SK-N-SH (cell line): ENCODE measurements at regions not wholly inside any gene's neighbourhood (a gene's known extent, or its start where the extent isn't known, plus 50 kb on each side); places are given as distances from the start of the nearest gene placed in this dataset.

Experiments used
- CTCF ChIA-PET: fragments of 300-600, 350-600 bp; formaldehyde crosslinking; extraction: SDS; loops from one replicate; lab custom pipeline; 2021; lab: Yijun Ruan, JAX
- POLR2A ChIA-PET: fragments of 350-600 bp; sonication (Branson Sonifier 250); formaldehyde crosslinking; extraction: SDS; loops from one replicate; lab custom pipeline; 2020; ENCODE audit warnings: antibody characterized with exemption, inconsistent platforms; lab: Yijun Ruan, JAX
- DNase-seq: peaks from one replicate; pipeline ENCODE4 v3.0.0; 2012
- H2AFZ ChIP-seq: fragments of 200-600 bp; sonication (generic); 2 replicates; pipeline ENCODE4 v1.8.1; 2016; ENCODE audit warnings: antibody characterized with exemption, mild to moderate bottlenecking, low read depth
- H3F3A ChIP-seq: fragments of 200-600 bp; sonication (generic); replicated peaks from 2 replicates; pipeline ENCODE3; 2016; ENCODE audit warnings: antibody characterized with exemption, mild to moderate bottlenecking; ENCODE audit not compliant: insufficient read depth
- H3K27ac ChIP-seq, 2 experiments: fragments of 200-500 bp in 1 of 2; fragments of 200-600 bp in 1 of 2; sonication (Bioruptor generic) in 1 of 2; sonication (generic), shearing (Covaris generic) in 1 of 2; 2 replicates each; pipeline versions ENCODE4 v1.5.1 to v1.6.1; 2014 to 2016; ENCODE audit warnings: low read depth in 2 of 2, inconsistent platforms in 1 of 2, low read length in 1 of 2, mild to moderate bottlenecking in 1 of 2, mixed read lengths in 1 of 2
- H3K27me3 ChIP-seq: fragments of 200-600 bp; sonication (generic), shearing (Covaris generic); 2 replicates; pipeline ENCODE4 v1.6.1; 2016; ENCODE audit warnings: mixed run types; ENCODE audit not compliant: insufficient read depth
- H3K36me3 ChIP-seq, 2 experiments: fragments of 200-500 bp in 1 of 2; fragments of 200-600 bp in 1 of 2; sonication (Bioruptor generic) in 1 of 2; sonication (generic) in 1 of 2; replicated peaks in 1 of 2; 2 replicates each; pipeline versions ENCODE3 to v1.5.1; 2014 to 2016; ENCODE audit warnings: low read length in 1 of 2, mild to moderate bottlenecking in 1 of 2; ENCODE audit not compliant: insufficient read depth in 2 of 2, control insufficient read depth in 1 of 2
- H3K4me1 ChIP-seq, 2 experiments: fragments of 200-500 bp in 1 of 2; fragments of 200-600 bp in 1 of 2; sonication (Bioruptor generic) in 1 of 2; sonication (generic), shearing (Covaris generic) in 1 of 2; 2 replicates each; pipeline versions ENCODE4 v1.5.1 to v1.6.1; 2014 to 2016; ENCODE audit warnings: low read depth in 1 of 2, low read length in 1 of 2, mixed run types in 1 of 2; ENCODE audit not compliant: insufficient read depth in 2 of 2, control insufficient read depth in 1 of 2
- H3K4me2 ChIP-seq: fragments of 200-600 bp; sonication (generic), shearing (Covaris generic); 2 replicates; pipeline ENCODE4 v1.6.1; 2017; ENCODE audit warnings: mixed run types
- H3K4me3 ChIP-seq, 2 experiments: fragments of 200-500 bp in 1 of 2; fragments of 200-600 bp in 1 of 2; sonication (Bioruptor generic) in 1 of 2; sonication (generic), shearing (Covaris generic) in 1 of 2; 2 replicates each; pipeline versions ENCODE4 v1.5.1 to v1.8.1; 2014 to 2016; ENCODE audit warnings: low read depth in 2 of 2, inconsistent platforms in 1 of 2, low read length in 1 of 2, mild to moderate bottlenecking in 1 of 2, mixed read lengths in 1 of 2, moderate library complexity in 1 of 2
- H3K79me2 ChIP-seq: fragments of 200-600 bp; sonication (generic); 2 replicates; pipeline ENCODE4 v1.8.1; 2017; ENCODE audit warnings: mild to moderate bottlenecking; ENCODE audit not compliant: insufficient read depth
- H3K9ac ChIP-seq: fragments of 200-600 bp; sonication (generic); 2 replicates; pipeline ENCODE4 v1.6.1; 2017; ENCODE audit warnings: mixed run types
- H3K9me2 ChIP-seq: fragments of 200-600 bp; sonication (generic); 2 replicates; pipeline ENCODE4 v1.6.1; 2017; ENCODE audit warnings: mixed run types
- H3K9me3 ChIP-seq: fragments of 200-600 bp; sonication (generic); 2 replicates; pipeline ENCODE4 v1.6.1; 2017; ENCODE audit warnings: mixed run types, mild to moderate bottlenecking, moderate library complexity
- H4K20me1 ChIP-seq: fragments of 200-600 bp; sonication (generic); 2 replicates; pipeline ENCODE4 v1.6.1; 2017; ENCODE audit warnings: mild to moderate bottlenecking, mixed run types; ENCODE audit not compliant: insufficient read depth
- GATA2 ChIP-seq: sonication (generic); formaldehyde crosslinking; IDR thresholded peaks from 2 replicates; pipeline ENCODE4 v1.5.0; 2020; ENCODE audit warnings: mild to moderate bottlenecking, missing genetic modification reagents
- JUND ChIP-seq: IDR thresholded peaks from 2 replicates; pipeline ENCODE4 v1.4.0; 2012
- SIN3A ChIP-seq: IDR thresholded peaks from 2 replicates; pipeline ENCODE4 v1.6.1; 2012; ENCODE audit warnings: low read depth, mild to moderate bottlenecking, low read length, moderate library complexity, borderline replicate concordance
- SMC3 ChIP-seq: IDR thresholded peaks from 2 replicates; pipeline ENCODE4 v1.6.1; 2012; ENCODE audit warnings: low read depth, low read length, improper control_type of control experiment
- TEAD4 ChIP-seq: IDR thresholded peaks from 2 replicates; pipeline ENCODE4 v1.4.0; 2012; ENCODE audit warnings: mild to moderate bottlenecking, borderline replicate concordance; ENCODE audit not compliant: insufficient read depth
- WGBS: methylation state at CpG from one replicate; pipeline ENCODE4 v1.1.6; 2017; ENCODE audit warnings: low lambda C conversion rate; 5-methylcytosine and 5-hydroxymethylcytosine counted together
- TF ChIP-seq, protein P1 (sequence below): fragments of 150-350 bp; IDR thresholded peaks from 2 replicates; pipeline ENCODE4 v1.6.1; 2017; ENCODE audit warnings: antibody characterized with exemption, low read length, low read depth, borderline replicate concordance
- TF ChIP-seq, protein P2 (sequence below): IDR thresholded peaks from 2 replicates; pipeline ENCODE4 v1.4.0; 2012; ENCODE audit warnings: low read depth, borderline replicate concordance
- TF ChIP-seq, protein P3 (sequence below): IDR thresholded peaks from 2 replicates; pipeline ENCODE4; 2012

DNA sequence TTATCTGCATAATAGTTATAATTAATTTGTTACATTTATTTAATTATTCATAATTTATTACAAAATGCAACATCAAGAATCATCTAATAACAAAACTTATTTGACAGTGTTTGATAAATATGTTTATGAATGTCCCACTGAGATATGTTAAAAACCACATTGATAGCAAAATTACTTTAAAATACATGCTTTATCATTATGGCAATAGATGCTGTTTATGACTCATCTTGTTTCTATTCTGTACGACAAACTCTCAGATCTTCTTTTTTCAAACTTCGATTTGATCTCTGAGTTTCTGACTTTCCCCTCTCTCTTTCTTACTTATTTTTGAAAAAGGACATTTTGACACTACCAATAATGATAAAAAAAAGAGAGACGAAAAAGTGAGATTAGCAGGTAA lies 56.8 kb upstream of the LRRK2 start:
- Histone ChIP-seq H3F3A (no peaks in the 10 kb centered on the region), H3K27me3 (no peaks in the 10 kb centered on the region), H3K4me2 (no peak overlapping the region), H4K20me1 (no peaks in the 10 kb centered on the region), H3K4me3 (no peak overlapping the region), H3K9me2 (no peaks in the 10 kb centered on the region), H3K9ac (no peak overlapping the region), H3K4me1 (no peaks in the 10 kb centered on the region), H3K79me2 (no peaks in the 10 kb centered on the region), H3K36me3 (no peaks in the 10 kb centered on the region), H3K9me3 (no peaks in the 10 kb centered on the region), H2AFZ (no peak overlapping the region), H3K27ac (no peak overlapping the region)
- TF ChIP-seq TEAD4 (no peak), JUND (no peak), SIN3A (no peak), GATA2 (CRISPR knock-in tag) (no peak), SMC3 (no peak)
- TF ChIP-seq, protein P1, sequence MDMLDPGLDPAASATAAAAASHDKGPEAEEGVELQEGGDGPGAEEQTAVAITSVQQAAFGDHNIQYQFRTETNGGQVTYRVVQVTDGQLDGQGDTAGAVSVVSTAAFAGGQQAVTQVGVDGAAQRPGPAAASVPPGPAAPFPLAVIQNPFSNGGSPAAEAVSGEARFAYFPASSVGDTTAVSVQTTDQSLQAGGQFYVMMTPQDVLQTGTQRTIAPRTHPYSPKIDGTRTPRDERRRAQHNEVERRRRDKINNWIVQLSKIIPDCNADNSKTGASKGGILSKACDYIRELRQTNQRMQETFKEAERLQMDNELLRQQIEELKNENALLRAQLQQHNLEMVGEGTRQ = no peak
- TF ChIP-seq, protein P2, sequence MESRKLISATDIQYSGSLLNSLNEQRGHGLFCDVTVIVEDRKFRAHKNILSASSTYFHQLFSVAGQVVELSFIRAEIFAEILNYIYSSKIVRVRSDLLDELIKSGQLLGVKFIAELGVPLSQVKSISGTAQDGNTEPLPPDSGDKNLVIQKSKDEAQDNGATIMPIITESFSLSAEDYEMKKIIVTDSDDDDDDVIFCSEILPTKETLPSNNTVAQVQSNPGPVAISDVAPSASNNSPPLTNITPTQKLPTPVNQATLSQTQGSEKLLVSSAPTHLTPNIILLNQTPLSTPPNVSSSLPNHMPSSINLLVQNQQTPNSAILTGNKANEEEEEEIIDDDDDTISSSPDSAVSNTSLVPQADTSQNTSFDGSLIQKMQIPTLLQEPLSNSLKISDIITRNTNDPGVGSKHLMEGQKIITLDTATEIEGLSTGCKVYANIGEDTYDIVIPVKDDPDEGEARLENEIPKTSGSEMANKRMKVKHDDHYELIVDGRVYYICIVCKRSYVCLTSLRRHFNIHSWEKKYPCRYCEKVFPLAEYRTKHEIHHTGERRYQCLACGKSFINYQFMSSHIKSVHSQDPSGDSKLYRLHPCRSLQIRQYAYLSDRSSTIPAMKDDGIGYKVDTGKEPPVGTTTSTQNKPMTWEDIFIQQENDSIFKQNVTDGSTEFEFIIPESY = no peak
- TF ChIP-seq, protein P3, sequence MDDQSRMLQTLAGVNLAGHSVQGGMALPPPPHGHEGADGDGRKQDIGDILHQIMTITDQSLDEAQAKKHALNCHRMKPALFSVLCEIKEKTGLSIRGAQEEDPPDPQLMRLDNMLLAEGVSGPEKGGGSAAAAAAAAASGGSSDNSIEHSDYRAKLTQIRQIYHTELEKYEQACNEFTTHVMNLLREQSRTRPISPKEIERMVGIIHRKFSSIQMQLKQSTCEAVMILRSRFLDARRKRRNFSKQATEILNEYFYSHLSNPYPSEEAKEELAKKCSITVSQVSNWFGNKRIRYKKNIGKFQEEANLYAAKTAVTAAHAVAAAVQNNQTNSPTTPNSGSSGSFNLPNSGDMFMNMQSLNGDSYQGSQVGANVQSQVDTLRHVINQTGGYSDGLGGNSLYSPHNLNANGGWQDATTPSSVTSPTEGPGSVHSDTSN = no peak
- WGBS = 40% methylated on average over 3 of the region's 3 CpGs
- DNase-seq = no peak
- ChIA-PET POLR2A (no interaction called here), CTCF (interaction anchor here (1.7 kb wide), 1 partner anchor 13 kb away, joined by 5 read pairs; no protein-coding TSS in a partner anchor)

- H3K4me1 ChIP-seq = no peaks in the 10 kb centered on the region
- no peaks in the 10 kb centered on the region for H3K79me2 ChIP-seq
- TF ChIP-seq SIN3A (no peak), TEAD4 (no peak)
- TF ChIP-seq, protein P2 = no peak
- no peak overlapping the region for H3K4me2 ChIP-seq
- no peaks in the 10 kb centered on the region for H3K36me3 ChIP-seq
- POLR2A ChIA-PET = no interaction called here
- no peak overlapping the region for H3K27ac ChIP-seq
- no peaks in the 10 kb centered on the region for H3K27me3 ChIP-seq
- no peaks in the 10 kb centered on the region for H3K9me2 ChIP-seq
- no peaks in the 10 kb centered on the region for H3F3A ChIP-seq
- no peak overlapping the region for H3K4me3 ChIP-seq
- H3K9me3 ChIP-seq = no peaks in the 10 kb centered on the region
- no peak overlapping the region for H2AFZ ChIP-seq
- CTCF ChIA-PET = interaction anchor here (0.5 kb wide), 1 partner anchor 353 kb away, joined by 3 read pairs; no protein-coding TSS in a partner anchor
- DNase-seq = no peak
- no peak overlapping the region for H3K9ac ChIP-seq
- H4K20me1 ChIP-seq = no peaks in the 10 kb centered on the region
- 66% methylated on average over 2 of the region's 2 CpGs for WGBS
Observed at GRCh38 chr12:40165179-40165578, 59.3 kb upstream of the SLC2A13 start.
